Prostate gland (tissue), 2 donors: ENCODE measurements at regions not wholly inside any gene's neighbourhood (a gene's known extent, or its start where the extent isn't known, plus 50 kb on each side); places are given as distances from the start of the nearest gene placed in this dataset.

Experiments used
- POLR2A ChIP-seq: fragments of 450-650 bp; IDR thresholded peaks from one replicate; pipeline ENCODE4 v1.6.1; 2016; ENCODE audit warnings: antibody characterized with exemption, mild to moderate bottlenecking
- POLR2AphosphoS5 ChIP-seq: sonication (generic); formaldehyde crosslinking; IDR thresholded peaks from one replicate; pipeline ENCODE4 v1.6.1; 2017; ENCODE audit warnings: antibody characterized with exemption
- TF ChIP-seq, protein P1 (sequence below), 4 experiments: fragments of 200-600 bp in 2 of 4; fragments of 450-650 bp in 2 of 4; sonication (generic) in 2 of 4; IDR thresholded peaks; 1 replicate in 3 of 4; 2 replicates in 1 of 4; pipeline ENCODE4 v1.5.1; 2016 to 2019; ENCODE audit warnings: antibody characterized with exemption in 4 of 4, mild to moderate bottlenecking in 2 of 4, moderate library complexity in 2 of 4

DNA sequence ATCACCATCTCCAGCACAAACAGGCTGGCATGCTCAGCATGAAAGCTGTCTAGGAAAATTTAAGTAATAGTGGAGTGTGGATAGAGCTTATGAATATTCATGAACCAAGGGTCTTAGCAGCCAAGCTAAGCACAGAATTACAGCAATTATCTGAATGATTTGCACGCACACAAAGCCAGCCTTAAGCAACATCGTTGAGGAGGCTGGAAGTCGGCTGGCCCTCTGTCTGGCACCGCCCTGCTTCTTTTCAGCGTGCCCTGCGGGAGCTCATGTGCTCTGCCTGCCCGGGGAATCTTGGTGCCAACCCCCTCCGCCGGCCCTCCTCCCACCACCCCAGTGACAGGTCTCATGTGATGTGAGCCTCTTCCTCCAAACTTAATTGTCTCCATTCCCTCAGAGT lies 540.1 kb downstream of the CMPK2 start:
- TF ChIP-seq, protein P1, sequence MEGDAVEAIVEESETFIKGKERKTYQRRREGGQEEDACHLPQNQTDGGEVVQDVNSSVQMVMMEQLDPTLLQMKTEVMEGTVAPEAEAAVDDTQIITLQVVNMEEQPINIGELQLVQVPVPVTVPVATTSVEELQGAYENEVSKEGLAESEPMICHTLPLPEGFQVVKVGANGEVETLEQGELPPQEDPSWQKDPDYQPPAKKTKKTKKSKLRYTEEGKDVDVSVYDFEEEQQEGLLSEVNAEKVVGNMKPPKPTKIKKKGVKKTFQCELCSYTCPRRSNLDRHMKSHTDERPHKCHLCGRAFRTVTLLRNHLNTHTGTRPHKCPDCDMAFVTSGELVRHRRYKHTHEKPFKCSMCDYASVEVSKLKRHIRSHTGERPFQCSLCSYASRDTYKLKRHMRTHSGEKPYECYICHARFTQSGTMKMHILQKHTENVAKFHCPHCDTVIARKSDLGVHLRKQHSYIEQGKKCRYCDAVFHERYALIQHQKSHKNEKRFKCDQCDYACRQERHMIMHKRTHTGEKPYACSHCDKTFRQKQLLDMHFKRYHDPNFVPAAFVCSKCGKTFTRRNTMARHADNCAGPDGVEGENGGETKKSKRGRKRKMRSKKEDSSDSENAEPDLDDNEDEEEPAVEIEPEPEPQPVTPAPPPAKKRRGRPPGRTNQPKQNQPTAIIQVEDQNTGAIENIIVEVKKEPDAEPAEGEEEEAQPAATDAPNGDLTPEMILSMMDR (IDR thresholded peaks at IDR 0.05): no peak
- no peak for TF ChIP-seq POLR2AphosphoS5
- TF ChIP-seq POLR2A: no peak
